ENCODE measurements at regions not wholly inside any gene's neighbourhood (a gene's known extent, or its start where the extent isn't known, plus 50 kb on each side); places are given as distances from the start of the nearest gene placed in this dataset.
"Not testable (repeated sequence)": the region's sequence is repeated elsewhere in the genome, so short reads cannot be mapped to it uniquely, and the experiment has no call there.

- in situ Hi-C loops (cut with HindIII; ENCODE audit: low pct_ligation_motif_present, low pct_unique_long_range_greater_than_20kb, low sequenced_read_pairs) = no loop called here
- DNase-seq = no peak
Observed at GRCh38 chr13:90287521-90287920, 1060.0 kb upstream of the MIR17HG start.

DNA sequence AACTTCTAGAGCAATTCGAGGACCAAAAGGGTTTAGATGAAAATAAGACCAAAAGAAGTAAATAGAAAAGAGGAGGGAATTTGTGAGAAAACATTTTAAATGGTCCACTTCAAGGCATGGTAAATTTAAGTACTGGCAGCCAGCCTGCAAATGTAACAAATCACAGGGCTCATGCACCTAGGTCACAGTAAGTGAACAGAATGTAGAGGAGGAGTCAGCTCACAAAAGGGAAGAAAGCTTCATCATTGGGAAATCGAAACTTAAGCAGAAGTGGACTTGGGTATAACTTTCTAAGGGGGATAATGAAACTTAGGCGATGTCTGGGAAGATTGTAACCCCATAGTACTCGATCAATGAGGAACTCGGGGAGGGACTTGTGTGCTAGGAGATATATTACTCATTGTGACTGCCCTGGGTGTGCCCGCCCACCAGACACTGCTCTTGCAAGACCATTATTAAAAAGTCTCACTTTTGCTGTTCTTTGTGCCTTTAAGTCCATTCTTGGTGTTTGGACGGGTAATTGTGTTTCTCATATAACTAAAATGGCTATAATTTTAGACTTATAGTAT lies 1053.6 kb upstream of the MIR17HG start:
- no peak for DNase-seq
- in situ Hi-C loops (cut with HindIII; ENCODE audit: low pct_ligation_motif_present, low pct_unique_long_range_greater_than_20kb, low sequenced_read_pairs) = no loop called here

DNA sequence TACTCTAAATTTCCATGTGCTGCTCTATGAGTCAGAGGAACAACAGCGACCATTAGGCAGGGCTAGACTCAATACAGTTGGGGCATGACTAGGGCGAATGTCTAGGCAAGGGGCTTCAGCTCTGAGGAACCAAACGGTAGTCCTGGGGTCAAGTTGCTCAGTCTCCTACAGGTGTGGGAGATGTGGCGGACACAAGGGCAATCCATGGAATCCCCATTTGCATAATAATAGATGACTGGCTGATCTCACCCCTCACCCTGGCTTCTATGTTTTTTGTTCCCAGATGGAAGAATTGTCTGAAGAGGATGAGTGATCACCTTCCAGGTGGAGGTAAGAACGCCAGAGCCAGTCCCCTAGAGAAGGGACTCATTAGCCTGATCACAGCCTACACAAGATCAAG lies 1048.2 kb upstream of the MIR17HG start:
- DNase-seq = no peak
- in situ Hi-C loops (cut with HindIII; ENCODE audit: low pct_ligation_motif_present, low pct_unique_long_range_greater_than_20kb, low sequenced_read_pairs) = no loop called here

DNA sequence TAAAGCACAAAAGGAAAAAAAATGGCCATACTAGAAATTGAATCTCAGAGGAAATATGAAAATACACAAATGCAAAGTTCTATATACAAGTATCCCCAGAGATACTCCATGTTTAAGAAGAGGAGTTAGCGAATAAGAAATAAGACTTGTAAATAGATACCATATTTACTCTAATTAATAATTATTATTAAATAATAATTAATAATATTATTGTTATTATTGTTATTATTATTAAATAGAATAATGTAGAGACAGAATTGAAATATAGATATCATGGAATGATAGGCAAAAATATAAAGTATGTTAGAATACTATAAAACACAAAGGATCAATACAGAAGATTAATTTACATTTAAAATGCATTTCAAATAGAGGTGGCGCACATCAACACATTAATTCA lies 1047.5 kb upstream of the MIR17HG start:
- in situ Hi-C loops (cut with HindIII; ENCODE audit: low pct_ligation_motif_present, low pct_unique_long_range_greater_than_20kb, low sequenced_read_pairs) = no loop called here
- no peak for DNase-seq

DNA sequence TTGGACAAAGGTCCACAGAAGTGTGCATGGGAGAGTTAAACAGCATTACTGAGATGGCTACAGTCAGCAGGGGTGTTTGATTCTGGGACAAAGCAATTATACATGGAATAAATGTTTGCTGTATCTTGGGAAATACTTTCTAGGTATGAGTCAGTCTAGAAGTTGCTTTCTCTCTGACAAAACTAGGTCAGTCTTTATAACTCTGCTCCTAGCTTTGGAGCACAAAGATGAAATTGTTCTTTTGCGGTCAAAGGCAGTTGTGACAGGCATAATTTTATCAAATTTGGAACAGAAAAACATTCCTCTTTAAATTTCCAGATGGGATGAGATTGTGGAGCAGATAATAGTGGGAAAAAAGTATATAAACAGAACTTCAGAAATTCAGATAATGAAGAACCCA lies 1045.4 kb upstream of the MIR17HG start:
- in situ Hi-C loops (cut with HindIII; ENCODE audit: low pct_ligation_motif_present, low pct_unique_long_range_greater_than_20kb, low sequenced_read_pairs) = no loop called here
- DNase-seq = no peak

DNA sequence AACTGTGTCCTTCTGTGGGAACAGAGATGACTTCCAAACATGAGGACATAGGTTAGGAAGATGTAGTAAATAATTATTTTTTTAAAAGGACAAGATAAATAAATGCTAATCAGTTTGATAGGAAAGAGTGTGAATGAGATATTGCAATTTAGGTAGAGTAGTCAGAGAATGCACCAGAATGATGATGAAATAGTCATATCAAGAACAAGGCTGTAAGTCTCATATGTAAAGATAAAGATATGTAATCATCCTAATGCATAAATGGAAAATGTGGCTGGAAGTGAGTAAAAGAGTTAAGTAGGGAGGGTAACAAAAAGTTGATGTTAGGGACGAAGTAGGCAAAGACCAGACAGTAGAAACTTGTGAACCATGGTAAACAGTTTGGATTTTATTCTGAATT lies 1041.7 kb upstream of the MIR17HG start:
- in situ Hi-C loops (cut with HindIII; ENCODE audit: low pct_ligation_motif_present, low pct_unique_long_range_greater_than_20kb, low sequenced_read_pairs) = no loop called here
- DNase-seq = no peak

- in situ Hi-C loops (cut with HindIII; ENCODE audit: low pct_ligation_motif_present, low pct_unique_long_range_greater_than_20kb, low sequenced_read_pairs) = no loop called here
- DNase-seq = no peak
Observed at GRCh38 chr13:90307136-90307535, 1040.4 kb upstream of the MIR17HG start.

DNA sequence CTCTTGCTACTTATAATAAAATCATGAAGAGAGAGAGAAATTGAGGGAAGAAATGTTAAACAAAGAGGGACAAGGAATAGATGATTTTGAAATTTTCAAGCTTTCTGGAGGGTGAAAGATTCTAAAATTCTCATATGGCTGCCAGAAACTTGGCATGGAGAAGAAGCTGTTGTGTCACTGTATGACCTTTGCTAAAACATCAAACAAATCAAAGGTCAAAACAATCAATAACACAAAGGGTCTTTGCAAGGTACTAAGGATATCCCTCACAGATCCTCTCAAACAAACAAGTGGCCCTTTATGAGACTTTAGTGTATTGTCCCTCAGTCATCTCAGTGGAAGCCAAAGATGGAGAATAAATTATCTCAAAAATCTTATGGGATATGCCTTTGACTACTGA lies 1039.2 kb upstream of the MIR17HG start:
- in situ Hi-C loops (cut with HindIII; ENCODE audit: low pct_ligation_motif_present, low pct_unique_long_range_greater_than_20kb, low sequenced_read_pairs) = no loop called here
- no peak for DNase-seq

- DNase-seq = no peak
- in situ Hi-C loops (cut with HindIII; ENCODE audit: low pct_ligation_motif_present, low pct_unique_long_range_greater_than_20kb, low sequenced_read_pairs) = no loop called here
Observed at GRCh38 chr13:90311929-90312328, 1035.6 kb upstream of the MIR17HG start.

- no peak for DNase-seq
- in situ Hi-C loops (cut with HindIII; ENCODE audit: low pct_ligation_motif_present, low pct_unique_long_range_greater_than_20kb, low sequenced_read_pairs) = no loop called here
Observed at GRCh38 chr13:90315061-90315460, 1032.4 kb upstream of the MIR17HG start.

GRCh38 chr13:90320664-90321063 lies 1026.8 kb upstream of the MIR17HG start:
- in situ Hi-C loops (cut with HindIII; ENCODE audit: low pct_ligation_motif_present, low pct_unique_long_range_greater_than_20kb, low sequenced_read_pairs) = no loop called here
- no peak for DNase-seq

DNA sequence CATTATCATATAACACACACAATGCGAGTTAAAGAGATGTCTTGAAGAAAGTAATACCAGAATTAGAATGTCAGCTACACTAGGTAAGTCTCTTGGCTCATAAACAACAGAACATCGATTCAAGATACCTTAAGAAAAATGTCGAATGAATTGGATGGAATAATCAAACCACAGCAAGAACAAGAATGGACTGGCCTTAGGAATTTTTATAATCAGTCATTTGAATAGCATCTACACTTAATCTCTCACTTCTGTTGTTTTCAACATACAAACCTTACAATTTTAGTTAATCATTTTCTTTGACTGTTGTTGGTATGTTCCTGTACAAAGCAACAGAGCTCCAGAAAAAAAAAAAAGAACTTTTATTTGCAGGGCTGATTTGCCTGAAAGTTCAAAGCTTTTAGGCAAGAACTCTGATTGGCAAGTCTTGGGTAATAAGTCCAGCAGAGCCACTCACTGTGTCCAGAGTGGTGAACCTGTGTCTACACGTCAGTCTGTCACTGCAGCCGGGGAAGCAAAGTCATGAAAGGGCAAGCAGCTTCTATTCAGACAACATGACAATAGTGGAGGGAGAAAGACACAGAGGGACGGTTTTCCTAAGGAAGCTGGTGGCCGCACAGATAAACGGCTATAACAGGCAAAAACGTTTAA lies 1026.1 kb upstream of the MIR17HG start:
- in situ Hi-C loops (cut with HindIII; ENCODE audit: low pct_ligation_motif_present, low pct_unique_long_range_greater_than_20kb, low sequenced_read_pairs) = no loop called here
- no peak for DNase-seq

GRCh38 chr13:90329641-90330040 lies 1017.8 kb upstream of the MIR17HG start:
- in situ Hi-C loops (cut with HindIII; ENCODE audit: low pct_ligation_motif_present, low pct_unique_long_range_greater_than_20kb, low sequenced_read_pairs) = no loop called here

DNA sequence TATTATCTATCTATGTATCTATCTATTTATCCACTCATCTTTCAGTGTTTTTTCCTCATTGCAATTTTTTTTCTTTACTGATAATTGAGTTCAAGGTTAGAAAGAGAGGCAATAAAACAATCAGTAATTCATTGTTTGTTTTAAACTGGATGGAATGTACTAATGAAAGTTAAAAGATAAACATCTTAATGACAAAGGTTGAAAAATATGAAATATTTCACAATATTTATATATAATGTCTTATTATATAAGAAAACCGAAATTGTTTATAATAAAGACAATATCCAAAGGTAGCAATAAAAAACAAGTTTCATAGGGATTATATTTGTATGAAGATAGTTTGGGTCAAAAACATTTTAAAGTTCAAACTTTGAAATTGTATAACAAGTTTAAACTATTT lies 1015.5 kb upstream of the MIR17HG start:
- no peak for DNase-seq
- in situ Hi-C loops (cut with HindIII; ENCODE audit: low pct_ligation_motif_present, low pct_unique_long_range_greater_than_20kb, low sequenced_read_pairs) = no loop called here

More at GRCh38 chr13:90329641-90330040, 1017.8 kb upstream of the MIR17HG start:
- DNase-seq = no peak

DNA sequence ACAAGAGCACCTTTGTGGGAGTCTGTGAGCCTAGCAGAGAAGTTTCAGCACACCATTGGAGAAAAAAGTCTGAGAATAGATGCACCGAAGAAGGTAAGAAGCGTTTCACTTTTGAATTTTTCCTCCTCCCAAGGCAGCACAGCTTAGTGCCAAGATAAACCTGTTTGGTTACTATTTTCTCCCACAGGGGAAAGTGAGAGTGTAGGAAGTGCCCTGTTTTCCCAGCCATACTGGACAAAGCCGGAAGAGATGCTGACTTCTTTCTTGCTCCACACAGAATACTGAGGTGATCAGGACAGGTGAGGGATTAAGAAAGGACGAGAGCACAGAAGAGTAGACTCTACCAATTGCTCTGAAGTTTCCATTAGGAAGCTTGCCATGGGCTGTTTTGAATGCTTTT lies 1011.0 kb upstream of the MIR17HG start:
- in situ Hi-C loops (cut with HindIII; ENCODE audit: low pct_ligation_motif_present, low pct_unique_long_range_greater_than_20kb, low sequenced_read_pairs) = no loop called here
- no peak for DNase-seq

- in situ Hi-C loops (cut with HindIII; ENCODE audit: low pct_ligation_motif_present, low pct_unique_long_range_greater_than_20kb, low sequenced_read_pairs); DNase-seq: not testable (repeated sequence)
Observed at GRCh38 chr13:90341348-90341747, 1006.1 kb upstream of the MIR17HG start.

- in situ Hi-C loops (cut with HindIII; ENCODE audit: low pct_ligation_motif_present, low pct_unique_long_range_greater_than_20kb, low sequenced_read_pairs); DNase-seq: not testable (repeated sequence)
Observed at GRCh38 chr13:90348477-90349136, 998.9 kb upstream of the MIR17HG start.

DNA sequence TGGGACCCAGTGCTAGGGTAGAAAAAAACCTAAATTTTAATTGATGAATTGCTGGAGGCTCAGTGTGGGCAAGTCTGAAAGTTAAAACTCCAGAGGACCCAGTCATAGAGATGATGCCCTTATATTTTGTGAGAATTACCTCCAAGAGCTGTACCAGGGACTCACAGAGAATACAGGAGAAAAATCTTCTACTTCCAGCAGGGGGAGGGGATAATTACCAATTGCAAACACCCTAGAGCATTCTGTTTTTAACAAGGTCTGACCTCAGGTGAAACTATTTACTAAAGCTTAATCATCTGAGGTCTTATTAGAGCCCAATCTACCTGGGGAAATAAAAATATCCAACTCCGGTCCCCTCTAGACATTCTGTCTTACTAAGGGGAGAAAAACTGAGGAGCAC lies 994.7 kb upstream of the MIR17HG start:
- in situ Hi-C loops (cut with HindIII; ENCODE audit: low pct_ligation_motif_present, low pct_unique_long_range_greater_than_20kb, low sequenced_read_pairs) = no loop called here
- DNase-seq = no peak

DNA sequence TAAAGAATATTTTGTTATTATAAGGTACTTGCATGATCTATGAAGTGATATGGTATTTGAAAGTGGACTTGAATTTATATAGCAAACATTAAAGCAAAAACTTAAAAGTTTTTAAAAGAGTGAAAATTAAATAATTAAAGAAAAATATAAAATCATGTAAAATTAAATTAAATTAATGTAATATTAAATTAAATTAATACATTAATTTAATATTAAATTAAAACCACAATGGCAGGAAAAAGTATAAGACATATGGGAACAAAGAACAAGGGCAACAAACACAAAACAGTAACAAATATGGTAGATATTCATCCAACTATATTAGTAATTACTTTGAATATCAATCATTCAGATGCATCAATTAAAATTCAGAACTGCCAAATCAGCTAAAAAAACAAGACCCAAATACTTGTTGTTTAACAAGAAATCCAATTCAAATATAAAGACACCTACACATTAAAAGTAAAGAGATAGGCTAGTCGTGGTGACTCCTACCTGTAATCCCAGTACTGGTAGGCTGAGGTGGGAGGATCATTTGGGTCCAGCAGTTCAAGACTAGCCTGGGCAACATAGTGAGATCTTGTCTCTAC lies 992.2 kb upstream of the MIR17HG start:
- in situ Hi-C loops (cut with HindIII; ENCODE audit: low pct_ligation_motif_present, low pct_unique_long_range_greater_than_20kb, low sequenced_read_pairs) = no loop called here

DNA sequence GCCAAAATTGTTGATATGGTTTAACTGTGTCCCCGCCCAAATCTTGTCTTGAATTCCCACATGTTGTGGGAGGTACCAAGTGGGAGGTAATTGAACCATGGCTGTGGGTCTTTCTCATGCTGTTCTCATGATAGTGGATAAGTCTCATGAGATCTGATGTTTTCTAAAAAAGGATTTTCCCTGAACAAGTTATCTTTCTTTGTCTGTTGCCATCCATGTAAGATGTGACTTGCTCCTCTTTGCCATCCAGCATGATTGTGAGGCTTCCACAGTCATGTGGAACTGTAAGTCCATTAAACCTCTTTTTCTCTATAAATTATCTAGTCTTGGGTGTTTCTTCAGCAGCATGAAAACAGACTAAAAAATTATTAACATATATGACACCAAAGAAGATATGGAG lies 986.7 kb upstream of the MIR17HG start:
- in situ Hi-C loops (cut with HindIII; ENCODE audit: low pct_ligation_motif_present, low pct_unique_long_range_greater_than_20kb, low sequenced_read_pairs) = no loop called here
- no peak for DNase-seq

More for the DNA sequence above, 992.2 kb upstream of the MIR17HG start:
- no peak for DNase-seq
